ENCODE measurements at regions not wholly inside any gene's neighbourhood (a gene's known extent, or its start where the extent isn't known, plus 50 kb on each side); places are given as distances from the start of the nearest gene placed in this dataset.

DNA sequence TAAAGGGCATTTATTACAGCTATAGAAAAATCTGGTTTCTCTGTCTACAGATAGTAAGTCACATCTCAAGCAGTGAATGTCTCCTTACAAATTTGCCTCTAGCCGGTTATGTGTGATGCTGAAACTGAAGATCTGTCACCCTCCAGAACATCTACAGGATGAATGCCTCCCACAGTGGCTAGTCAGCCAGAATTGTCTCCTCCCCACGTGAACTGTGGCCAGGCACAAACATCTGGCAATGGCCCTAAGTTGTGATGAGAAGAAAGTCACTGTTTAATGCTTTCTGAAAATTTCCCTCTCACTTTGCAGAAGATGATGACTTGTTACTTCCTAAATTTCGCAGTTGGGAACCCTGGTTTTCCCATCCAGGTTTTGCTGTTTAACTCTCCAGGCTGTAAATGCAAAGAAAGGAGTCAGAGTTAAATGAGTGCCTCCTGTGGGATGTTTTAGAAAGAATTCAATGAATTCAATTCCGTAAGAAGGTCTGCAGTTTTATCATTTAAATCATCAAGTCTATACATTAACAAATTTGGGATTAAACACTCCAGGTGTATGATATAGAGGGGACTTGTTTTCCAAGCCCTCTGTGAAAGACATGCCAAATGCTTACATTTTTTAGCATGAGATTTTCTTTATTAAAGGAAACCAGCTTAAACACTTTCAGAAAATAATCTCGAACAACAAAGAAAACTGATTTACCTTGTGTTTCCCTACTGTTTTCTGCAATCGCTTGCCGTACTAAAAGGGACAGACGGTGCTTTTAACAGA is 55.4 kb upstream of the TLR3 start:
- Histone ChIP-seq H3K36me3 (ENCODE audit: insufficient read depth, low read length) (no peaks in the 10 kb centered on the region), H2AFZ (ENCODE audit: low read depth, low read length) (no peak overlapping the region), H3K27me3 (ENCODE audit: insufficient read depth, low read length) (no peaks in the 10 kb centered on the region), H3K4me1 (ENCODE audit: insufficient read depth, low read length) (no peaks in the 10 kb centered on the region), H3K9me3 (ENCODE audit: low read length) (no peaks in the 10 kb centered on the region), H3K4me3 (ENCODE audit: low read length) (no peak overlapping the region)

- H3K4me1 ChIP-seq (ENCODE audit: insufficient read depth, low read length) = no peaks in the 10 kb centered on the region
- H3K27me3 ChIP-seq (ENCODE audit: insufficient read depth, low read length) = no peaks in the 10 kb centered on the region
- H3K4me3 ChIP-seq (ENCODE audit: low read length) = no peak overlapping the region
- H2AFZ ChIP-seq (ENCODE audit: low read depth, low read length) = no peak overlapping the region
- no peaks in the 10 kb centered on the region for H3K9me3 ChIP-seq (ENCODE audit: low read length)
- H3K36me3 ChIP-seq (ENCODE audit: insufficient read depth, low read length) = no peaks in the 10 kb centered on the region
Measured at GRCh38 chr4:186015212-186015817, 53.6 kb upstream of the TLR3 start.

DNA sequence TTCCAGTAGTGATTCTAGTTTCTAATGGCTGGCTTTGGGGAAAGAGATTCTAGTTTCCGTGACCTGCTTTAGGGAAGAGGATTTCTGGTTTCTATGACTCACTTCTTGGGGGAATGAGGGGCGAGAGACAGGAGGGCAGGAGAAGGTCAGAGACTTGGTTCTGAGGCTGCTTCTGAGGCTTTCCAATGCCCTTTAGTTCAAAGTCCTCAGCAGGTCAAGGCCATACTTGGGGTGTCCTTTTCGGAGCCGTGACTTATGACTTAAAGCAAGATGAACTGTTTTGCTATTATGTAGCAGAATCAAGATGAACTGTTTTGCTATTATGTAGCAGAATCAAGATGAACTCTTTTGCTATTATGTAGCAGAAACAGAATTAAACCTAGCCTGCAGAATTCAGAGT is 52.2 kb upstream of the TLR3 start:
- Histone ChIP-seq H3K4me3 (ENCODE audit: low read length) (no peak overlapping the region), H3K27me3 (ENCODE audit: insufficient read depth, low read length) (no peaks in the 10 kb centered on the region), H3K4me1 (ENCODE audit: insufficient read depth, low read length) (no peaks in the 10 kb centered on the region), H3K9me3 (ENCODE audit: low read length) (no peaks in the 10 kb centered on the region), H2AFZ (ENCODE audit: low read depth, low read length) (no peak overlapping the region), H3K36me3 (ENCODE audit: insufficient read depth, low read length) (no peaks in the 10 kb centered on the region)

- Histone ChIP-seq H3K4me1 (ENCODE audit: insufficient read depth, low read length) (no peaks in the 10 kb centered on the region), H3K4me3 (ENCODE audit: low read length) (no peak overlapping the region), H3K9me3 (ENCODE audit: low read length) (no peaks in the 10 kb centered on the region), H2AFZ (ENCODE audit: low read depth, low read length) (no peak overlapping the region), H3K36me3 (ENCODE audit: insufficient read depth, low read length) (no peaks in the 10 kb centered on the region), H3K27me3 (ENCODE audit: insufficient read depth, low read length) (no peaks in the 10 kb centered on the region)
Measured at GRCh38 chr4:186017801-186018200, 51.2 kb upstream of the TLR3 start.

DNA sequence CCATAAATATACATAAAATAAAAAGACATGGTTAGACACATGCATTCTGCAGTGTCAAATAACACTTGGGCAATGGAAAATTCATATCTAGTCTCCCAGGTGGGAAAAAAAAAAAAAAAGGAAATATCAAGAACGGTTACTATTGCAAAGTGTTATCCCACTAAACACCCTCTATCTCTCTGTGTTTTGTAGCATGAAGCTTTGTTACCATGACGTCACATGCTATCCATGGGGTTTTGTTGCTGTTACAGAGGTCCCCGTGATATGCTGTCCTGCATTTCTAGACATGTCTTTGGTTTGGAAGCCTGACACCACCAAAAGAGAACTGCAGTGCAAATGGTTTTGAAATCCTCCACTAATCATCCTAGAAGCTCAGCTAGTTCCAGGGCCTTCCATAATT is 50.7 kb upstream of the TLR3 start:
- H2AFZ ChIP-seq (ENCODE audit: low read depth, low read length) = no peak overlapping the region
- no peaks in the 10 kb centered on the region for H3K9me3 ChIP-seq (ENCODE audit: low read length)

GRCh38 chr4:186018784-186019183 is 50.2 kb upstream of the TLR3 start:
- no peaks in the 10 kb centered on the region for H3K36me3 ChIP-seq (ENCODE audit: insufficient read depth, low read length)
- no peaks in the 10 kb centered on the region for H3K9me3 ChIP-seq (ENCODE audit: low read length)
- no peak overlapping the region for H2AFZ ChIP-seq (ENCODE audit: low read depth, low read length)
- no peak overlapping the region for H3K4me3 ChIP-seq (ENCODE audit: low read length)
- no peaks in the 10 kb centered on the region for H3K4me1 ChIP-seq (ENCODE audit: insufficient read depth, low read length)
- no peaks in the 10 kb centered on the region for H3K27me3 ChIP-seq (ENCODE audit: insufficient read depth, low read length)

More for the DNA sequence above, 50.7 kb upstream of the TLR3 start:
- H3K4me3 ChIP-seq (ENCODE audit: low read length) = no peak overlapping the region
- no peaks in the 10 kb centered on the region for H3K27me3 ChIP-seq (ENCODE audit: insufficient read depth, low read length)
- no peaks in the 10 kb centered on the region for H3K4me1 ChIP-seq (ENCODE audit: insufficient read depth, low read length)
- no peaks in the 10 kb centered on the region for H3K36me3 ChIP-seq (ENCODE audit: insufficient read depth, low read length)
